NCI-H510A treated with DMSO at 0.1 percent for 48 hours (cell line): ENCODE measurements at regions not wholly inside any gene's neighbourhood (a gene's known extent, or its start where the extent isn't known, plus 50 kb on each side); places are given as distances from the start of the nearest gene placed in this dataset.
"Not testable (repeated sequence)": the region's sequence is repeated elsewhere in the genome, so short reads cannot be mapped to it uniquely, and the experiment has no call there.

ENCODE experiments used
- DNase-seq: peaks from one replicate; lab custom pipeline; 2025; lab: John Stamatoyannopoulos, UW

- DNase-seq = no peak
Observed at GRCh38 chr3:118075873-118076272, 958.8 kb downstream of the IGSF11 start.

GRCh38 chr3:118077332-118077731, 957.3 kb downstream of the IGSF11 start:
- DNase-seq = no peak

GRCh38 chr3:118080889-118081288, 953.8 kb downstream of the IGSF11 start:
- DNase-seq = no peak

DNA sequence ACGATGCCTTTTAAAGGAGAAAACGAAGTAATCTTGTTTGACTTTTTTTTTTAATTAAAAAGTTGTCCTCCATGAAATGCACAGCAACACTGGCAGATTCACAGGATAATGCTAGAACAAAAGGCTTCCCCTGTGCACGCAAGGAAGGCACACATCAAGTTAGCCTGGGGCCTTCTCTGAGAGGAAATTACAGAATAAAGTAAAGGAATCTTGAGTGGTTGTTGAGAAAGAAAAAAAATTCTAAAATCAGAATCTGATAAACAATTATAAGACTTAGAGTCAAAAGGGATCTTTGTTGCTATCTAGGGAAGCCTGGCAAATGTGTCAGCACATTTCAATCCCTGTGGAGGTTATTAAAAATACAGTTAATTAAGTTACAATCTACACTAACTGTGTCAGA, 946.0 kb downstream of the IGSF11 start:
- no peak for DNase-seq

DNA sequence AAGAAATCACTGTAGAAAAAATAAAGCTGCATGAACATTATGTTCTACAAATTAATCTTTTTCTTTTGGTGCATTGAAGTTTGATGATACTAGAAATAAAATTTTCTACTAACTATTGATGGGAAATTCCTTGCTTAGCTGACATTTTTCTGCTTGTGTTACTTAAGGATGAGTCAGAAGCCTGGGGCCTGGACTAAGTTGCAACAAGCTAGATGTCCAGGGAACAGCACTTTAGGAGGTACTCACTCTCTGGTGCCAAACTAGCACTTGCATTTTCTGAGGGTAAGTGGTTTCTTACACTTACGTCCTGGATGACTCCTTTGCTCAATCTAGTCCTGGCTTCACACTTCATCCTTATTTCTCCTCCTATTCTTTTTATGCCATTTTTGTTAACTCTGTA, 945.1 kb downstream of the IGSF11 start:
- DNase-seq = no peak

DNA sequence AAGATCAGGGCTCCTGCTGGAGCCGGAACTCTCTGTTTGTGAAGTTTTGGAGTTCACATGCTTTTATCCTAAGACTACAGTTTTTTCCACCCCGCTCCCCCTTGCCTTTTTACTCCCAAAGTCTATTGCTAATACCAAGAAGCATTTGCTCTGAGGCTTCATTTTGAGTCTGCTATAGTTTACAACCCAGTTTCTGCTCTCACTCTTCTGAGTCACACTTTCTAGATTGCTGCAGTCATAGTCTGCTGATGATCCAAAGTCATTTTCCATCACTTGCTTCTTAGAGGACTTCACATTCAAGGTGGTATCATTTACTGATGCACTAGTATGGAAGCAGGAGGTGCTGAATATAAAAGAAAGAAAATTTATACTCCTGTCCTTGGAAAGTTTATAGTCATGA, 937.4 kb downstream of the IGSF11 start:
- DNase-seq = no peak

GRCh38 chr3:118097660-118098059, 937.0 kb downstream of the IGSF11 start:
- DNase-seq = no peak

GRCh38 chr3:118098827-118099226, 935.8 kb downstream of the IGSF11 start:
- no peak for DNase-seq

DNA sequence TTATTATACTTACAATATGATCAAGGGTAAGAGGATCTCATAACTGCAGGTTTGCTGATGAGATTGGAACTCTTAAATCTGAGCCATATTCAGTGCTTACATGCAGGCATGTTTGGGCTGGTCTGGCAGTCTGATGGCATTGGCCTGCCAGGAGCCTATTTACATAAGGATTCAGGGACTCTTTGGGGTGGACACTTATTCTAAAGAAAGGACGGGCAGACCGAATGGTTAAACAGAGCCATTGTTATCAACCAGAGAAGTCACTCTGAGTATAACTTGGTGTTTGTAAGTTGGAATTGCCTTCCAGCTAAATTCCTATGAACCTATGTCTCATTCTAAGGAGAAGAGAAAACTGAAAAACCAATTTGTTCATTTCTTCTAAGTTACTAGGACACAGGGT, 932.8 kb downstream of the IGSF11 start:
- no peak for DNase-seq

- no peak for DNase-seq
Observed at GRCh38 chr3:118102737-118103136, 931.9 kb downstream of the IGSF11 start.

- no peak for DNase-seq
Observed at GRCh38 chr3:118108201-118108600, 926.4 kb downstream of the IGSF11 start.

DNA sequence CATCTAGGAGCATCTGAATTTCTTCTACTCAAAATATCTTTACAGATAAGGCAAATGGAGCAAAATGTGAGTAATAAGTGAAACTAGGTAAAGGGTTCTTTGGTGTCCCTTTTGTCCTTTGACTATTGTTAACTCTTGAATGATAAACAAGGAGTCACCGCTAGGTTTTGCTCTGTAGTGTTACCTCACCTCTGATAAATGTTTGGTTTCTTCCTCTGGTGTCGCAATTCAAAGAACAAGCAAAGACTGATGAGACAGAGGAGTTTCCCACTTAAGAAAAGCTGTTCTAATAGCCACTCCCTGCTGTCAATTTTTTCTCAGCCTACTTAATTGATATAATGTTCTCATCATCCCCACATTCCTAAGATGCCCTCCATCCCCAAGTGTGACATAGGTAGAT, 925.9 kb downstream of the IGSF11 start:
- DNase-seq = no peak

DNA sequence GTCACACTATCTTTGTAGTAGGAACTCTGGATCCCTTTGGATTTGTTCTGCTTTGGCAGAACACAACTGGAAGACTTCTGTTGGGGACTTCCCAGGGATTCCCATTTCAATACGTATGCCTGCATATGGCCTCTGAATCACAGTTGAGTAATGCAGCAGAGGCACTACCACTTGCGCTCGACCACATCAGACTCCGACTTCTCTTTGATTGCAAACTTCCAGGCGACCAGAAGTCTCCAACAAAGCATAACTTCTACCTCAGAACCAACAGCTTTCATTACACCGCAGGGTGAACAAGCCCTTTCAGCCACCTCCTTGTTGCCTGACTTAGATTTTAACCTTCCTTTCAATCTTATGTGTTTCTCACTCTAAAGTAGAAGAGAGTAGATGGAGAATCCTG, 924.4 kb downstream of the IGSF11 start:
- no peak for DNase-seq

- no peak for DNase-seq
Observed at GRCh38 chr3:118116991-118117390, 917.7 kb downstream of the IGSF11 start.

DNA sequence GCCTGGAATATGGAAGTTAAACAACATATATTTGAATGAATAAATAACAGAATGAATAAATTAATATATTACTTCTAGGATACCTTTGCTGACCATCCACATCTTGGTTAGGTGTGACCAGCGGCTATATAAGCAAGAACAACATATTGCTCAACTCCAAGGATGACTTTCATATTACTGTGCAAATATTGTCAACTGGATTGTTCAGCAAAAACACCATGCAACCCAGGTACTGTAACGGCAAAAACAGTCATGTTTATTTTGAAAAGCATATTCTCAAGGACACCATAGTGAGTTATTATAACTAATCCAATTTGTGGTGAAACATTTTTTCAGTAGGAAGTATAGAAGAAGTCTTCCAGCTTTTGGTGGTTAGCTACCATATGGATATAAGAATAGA, 907.9 kb downstream of the IGSF11 start:
- no peak for DNase-seq

- DNase-seq = no peak
Observed at GRCh38 chr3:118127992-118128391, 906.7 kb downstream of the IGSF11 start.

- DNase-seq = no peak
Observed at GRCh38 chr3:118128886-118129285, 905.8 kb downstream of the IGSF11 start.

- no peak for DNase-seq
Observed at GRCh38 chr3:118137778-118138177, 896.9 kb downstream of the IGSF11 start.

- DNase-seq = no peak
Observed at GRCh38 chr3:118144919-118145318, 889.7 kb downstream of the IGSF11 start.

DNA sequence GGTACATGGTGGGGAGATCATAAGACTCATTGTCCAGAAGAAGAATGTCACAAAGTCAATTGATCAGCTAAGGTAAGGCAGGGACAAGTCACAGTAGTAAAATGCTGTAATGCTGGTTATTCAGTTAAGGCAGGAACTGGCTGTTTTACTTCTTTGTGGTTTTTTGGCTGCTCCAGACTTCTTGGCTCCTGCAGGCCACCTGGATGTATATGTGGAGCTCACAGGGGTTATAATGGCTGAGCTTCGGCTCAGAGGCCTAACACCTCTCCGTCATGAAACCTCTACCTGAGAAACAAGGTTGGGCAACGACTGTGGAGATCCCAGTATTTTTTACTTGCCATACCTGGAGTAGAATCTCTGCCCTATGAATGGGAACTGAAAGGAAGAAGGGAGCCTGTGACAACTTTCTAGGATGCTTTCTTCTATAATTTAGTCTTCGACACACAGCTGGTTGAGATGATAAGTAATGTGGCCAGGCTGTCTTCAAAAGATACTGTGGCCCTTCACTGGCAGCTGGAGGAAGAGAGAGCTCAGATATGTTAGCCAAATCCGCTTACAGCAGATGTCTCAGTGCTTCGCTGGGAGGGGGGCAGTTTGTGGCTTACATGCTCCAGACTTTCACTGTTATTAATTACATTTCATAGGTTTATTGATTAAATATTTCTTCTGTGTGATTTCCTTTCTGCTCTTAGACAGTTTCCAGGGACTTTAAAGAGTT, 887.8 kb downstream of the IGSF11 start:
- no peak for DNase-seq

- DNase-seq = no peak
Observed at GRCh38 chr3:118151164-118151563, 883.5 kb downstream of the IGSF11 start.

- DNase-seq = not testable (repeated sequence)
Observed at GRCh38 chr3:118162627-118163588, 871.7 kb downstream of the IGSF11 start.

- DNase-seq = no peak
Observed at GRCh38 chr3:118165413-118165812, 869.2 kb downstream of the IGSF11 start.
